IMR-90 (cell line): ENCODE measurements at regions not wholly inside any gene's neighbourhood (a gene's known extent, or its start where the extent isn't known, plus 50 kb on each side); places are given as distances from the start of the nearest gene placed in this dataset.

ENCODE experiments used
- ATAC-seq: fragments of 200-7000 bp; cut with Tn5 transposase; 2 replicates; pipeline ENCODE4 v1.9.1; 2020; ENCODE audit warnings: low read depth, mild to moderate bottlenecking, moderate library complexity
- BruUV-seq: library from RNA; stranded (reverse); fragments of 400-500 nt; replicated peaks from 2 replicates; lab custom pipeline; 2021; lab: Mats Ljungman, UMichigan
- CTCF ChIA-PET: fragments of 300-600 bp; formaldehyde crosslinking; extraction: SDS; loops from one replicate; lab custom pipeline; 2021; ENCODE audit warnings: antibody characterized with exemption; lab: Yijun Ruan, JAX
- POLR2A ChIA-PET: fragments of 300-600 bp; sonication (Branson Sonifier 250); formaldehyde crosslinking; loops from one replicate; lab custom pipeline; 2022; ENCODE audit warnings: antibody characterized with exemption; ENCODE audit not compliant: unreplicated experiment; lab: Charles Lee
- DNase-seq: peaks from one replicate; pipeline ENCODE4 v3.0.0; 2013
- H2AFZ ChIP-seq: replicated peaks from 2 replicates; pipeline ENCODE3; 2013; ENCODE audit warnings: low read length, mild to moderate bottlenecking; ENCODE audit not compliant: poor library complexity
- H2AK5ac ChIP-seq: 2 replicates; pipeline ENCODE4 v1.6.1; 2013; ENCODE audit warnings: low read depth, low read length, inconsistent platforms
- H2AK9ac ChIP-seq: replicated peaks from 2 replicates; pipeline ENCODE3; 2013; ENCODE audit warnings: mild to moderate bottlenecking, low read depth, low read length, moderate library complexity; ENCODE audit not compliant: poor library complexity
- H2BK120ac ChIP-seq: 2 replicates; pipeline ENCODE4 v1.6.1; 2013; ENCODE audit warnings: low read depth, low read length, inconsistent platforms
- H2BK15ac ChIP-seq: 3 replicates; pipeline ENCODE4 v1.6.1; 2013; ENCODE audit warnings: low read depth, low read length, inconsistent platforms
- H2BK20ac ChIP-seq: 2 replicates; pipeline ENCODE4 v1.6.1; 2013; ENCODE audit warnings: low read depth, mild to moderate bottlenecking, inconsistent platforms, low read length, moderate library complexity
- H2BK5ac ChIP-seq: 2 replicates; pipeline ENCODE4 v1.6.1; 2013; ENCODE audit warnings: mild to moderate bottlenecking, low read depth, low read length, inconsistent platforms; ENCODE audit not compliant: poor library complexity, severe bottlenecking
- H3K14ac ChIP-seq: replicated peaks from 2 replicates; pipeline ENCODE4 v1.6.1; 2013; ENCODE audit warnings: low read depth, low read length, inconsistent platforms
- H3K18ac ChIP-seq: 2 replicates; pipeline ENCODE4 v1.6.1; 2013; ENCODE audit warnings: low read depth, low read length, control low read depth
- H3K23ac ChIP-seq: 2 replicates; pipeline ENCODE4 v1.6.1; 2013; ENCODE audit warnings: low read depth, low read length, inconsistent platforms
- H3K27ac ChIP-seq: 2 replicates; pipeline ENCODE4 v1.5.1; 2013; ENCODE audit warnings: mild to moderate bottlenecking, control low read depth, low read length; ENCODE audit not compliant: insufficient read depth
- H3K27me3 ChIP-seq: 2 replicates; pipeline ENCODE4 v1.6.1; 2013; ENCODE audit warnings: low read length; ENCODE audit not compliant: control insufficient read depth, insufficient read depth
- H3K36me3 ChIP-seq: 2 replicates; pipeline ENCODE4 v1.6.1; 2013; ENCODE audit warnings: low read length, mixed read lengths; ENCODE audit not compliant: control insufficient read depth, insufficient read depth
- H3K4ac ChIP-seq: 2 replicates; pipeline ENCODE4 v1.6.1; 2013; ENCODE audit warnings: low read depth, low read length, inconsistent platforms
- H3K4me1 ChIP-seq: 2 replicates; pipeline ENCODE4 v1.6.1; 2013; ENCODE audit warnings: low read length, mixed read lengths; ENCODE audit not compliant: control insufficient read depth, insufficient read depth
- H3K4me2 ChIP-seq: 2 replicates; pipeline ENCODE4 v1.6.1; 2013; ENCODE audit warnings: low read depth, mild to moderate bottlenecking, control low read depth, low read length, moderate library complexity
- H3K4me3 ChIP-seq: 2 replicates; pipeline ENCODE4 v1.5.1; 2013; ENCODE audit warnings: low read depth, mild to moderate bottlenecking, control low read depth, low read length, moderate library complexity; ENCODE audit not compliant: insufficient read depth
- H3K56ac ChIP-seq: 2 replicates; pipeline ENCODE4 v1.6.1; 2013; ENCODE audit warnings: low read length, inconsistent platforms; ENCODE audit not compliant: insufficient read depth; ENCODE audit errors: extremely low read depth
- H3K79me1 ChIP-seq, 2 experiments: 2 replicates each; pipeline ENCODE4 v1.6.1; 2013; ENCODE audit warnings: low read length in 2 of 2, inconsistent platforms in 1 of 2, low read depth in 1 of 2
- H3K9ac ChIP-seq: 2 replicates; pipeline ENCODE4 v1.6.1; 2013; ENCODE audit warnings: low read depth, low read length, control low read depth
- H3K9me1 ChIP-seq: 2 replicates; pipeline ENCODE4 v1.6.1; 2013; ENCODE audit warnings: low read length, inconsistent platforms; ENCODE audit not compliant: insufficient read depth
- H3K9me3 ChIP-seq: 2 replicates; pipeline ENCODE4 v1.6.1; 2013; ENCODE audit warnings: low read length; ENCODE audit not compliant: control insufficient read depth, insufficient read depth
- H4K20me1 ChIP-seq: 2 replicates; pipeline ENCODE4 v1.6.1; 2013; ENCODE audit warnings: low read length, inconsistent platforms; ENCODE audit not compliant: insufficient read depth
- H4K5ac ChIP-seq: 2 replicates; pipeline ENCODE4 v1.6.1; 2013; ENCODE audit warnings: mild to moderate bottlenecking, low read depth, low read length, control low read depth
- H4K8ac ChIP-seq, 2 experiments: 2 replicates each; pipeline ENCODE4 v1.6.1; 2013; ENCODE audit warnings: low read depth in 2 of 2, low read length in 2 of 2, control low read depth in 1 of 2, inconsistent platforms in 1 of 2
- H4K91ac ChIP-seq: 2 replicates; pipeline ENCODE4 v1.6.1; 2013; ENCODE audit warnings: low read depth, low read length, inconsistent platforms; ENCODE audit not compliant: insufficient read depth
- BHLHE40 ChIP-seq: fragments of 150-350 bp; IDR thresholded peaks from 2 replicates; pipeline ENCODE4 v1.6.1; 2016; ENCODE audit warnings: mild to moderate bottlenecking, low read depth, low read length
- CEBPB ChIP-seq: IDR thresholded peaks from 2 replicates; pipeline ENCODE4 v1.6.1; 2012; ENCODE audit warnings: low read depth, low read length, improper control_type of control experiment
- CHD1 ChIP-seq: IDR thresholded peaks from 2 replicates; pipeline ENCODE4 v1.6.1; 2012; ENCODE audit warnings: low read depth, low read length, improper control_type of control experiment
- ELK1 ChIP-seq: fragments of 150-350 bp; IDR thresholded peaks from 2 replicates; pipeline ENCODE4 v1.6.1; 2016; ENCODE audit warnings: low read depth, mild to moderate bottlenecking, low read length, moderate library complexity, borderline replicate concordance
- FOS ChIP-seq: fragments of 150-350 bp; IDR thresholded peaks from 2 replicates; pipeline ENCODE4 v1.6.1; 2016; ENCODE audit warnings: low read depth, low read length
- MAFK ChIP-seq: IDR thresholded peaks from 2 replicates; pipeline ENCODE4 v1.6.1; 2012; ENCODE audit warnings: low read depth, low read length, improper control_type of control experiment
- MAZ ChIP-seq: IDR thresholded peaks from 2 replicates; pipeline ENCODE4 v1.6.1; 2012; ENCODE audit warnings: low read depth, mild to moderate bottlenecking, low read length, improper control_type of control experiment, moderate library complexity, borderline replicate concordance
- MXI1 ChIP-seq: IDR thresholded peaks from 2 replicates; pipeline ENCODE4 v1.6.1; 2012; ENCODE audit warnings: low read depth, mild to moderate bottlenecking, low read length, moderate library complexity, borderline replicate concordance
- NFE2L2 ChIP-seq: fragments of 150-350 bp; IDR thresholded peaks from 2 replicates; pipeline ENCODE4 v1.6.1; 2016; ENCODE audit warnings: low read depth, mild to moderate bottlenecking, low read length
- POLR2A ChIP-seq: IDR thresholded peaks from 2 replicates; pipeline ENCODE4 v1.6.1; 2012; ENCODE audit warnings: mild to moderate bottlenecking, low read depth, low read length
- RAD21 ChIP-seq: IDR thresholded peaks from 2 replicates; pipeline ENCODE4 v1.6.1; 2012; ENCODE audit warnings: low read length, improper control_type of control experiment
- RCOR1 ChIP-seq: IDR thresholded peaks from 2 replicates; pipeline ENCODE4 v1.6.1; 2012; ENCODE audit warnings: mild to moderate bottlenecking, low read length, improper control_type of control experiment; ENCODE audit not compliant: insufficient replicate concordance
- RFX5 ChIP-seq: IDR thresholded peaks from 2 replicates; pipeline ENCODE4 v1.8.0; 2012; ENCODE audit warnings: low read depth, mild to moderate bottlenecking, low read length, moderate library complexity
- SMC3 ChIP-seq: fragments of 150-350 bp; IDR thresholded peaks from 2 replicates; pipeline ENCODE4 v1.6.1; 2016; ENCODE audit warnings: low read depth, mild to moderate bottlenecking, antibody characterized with exemption, low read length, moderate library complexity
- USF2 ChIP-seq: fragments of 150-350 bp; IDR thresholded peaks from 2 replicates; pipeline ENCODE4 v1.6.1; 2017; ENCODE audit warnings: mild to moderate bottlenecking, antibody characterized with exemption, low read length, low read depth
- WGBS, 2 experiments: methylation state at CpG; one replicate each; pipeline versions ENCODE4 v1.1.5 to v1.1.7; 2013; ENCODE audit warnings: missing lambda C conversion rate in 2 of 2; ENCODE audit not compliant: insufficient read length in 1 of 2; ENCODE audit errors: extremely low coverage in 2 of 2; 5-methylcytosine and 5-hydroxymethylcytosine counted together
- dilution Hi-C: fragments of 300-500 bp; cut with HindIII; formaldehyde crosslinking; loops from one replicate; pipeline ENCODE4 v1.14.3; 2018; ENCODE audit warnings: low sequenced_read_pairs; ENCODE audit not compliant: unreplicated experiment
- in situ Hi-C: fragments of 300-500 bp; cut with MboI; formaldehyde crosslinking; loops from 3 replicates; pipeline ENCODE4 v1.14.3; 2019; ENCODE audit warnings: low sequenced_read_pairs, inconsistent platforms, mixed read lengths
- intact Hi-C: fragments of 100-400 bp; cut with micrococcal nuclease; formaldehyde crosslinking; loops from 2 replicates; pipeline ENCODE4 v1.10.0; 2022
- TF ChIP-seq, protein P1 (sequence below): conservative IDR thresholded peaks from 2 replicates; pipeline ENCODE4 v1.5.1; 2012; ENCODE audit warnings: mild to moderate bottlenecking, low read depth, low read length, improper control_type of control experiment

DNA sequence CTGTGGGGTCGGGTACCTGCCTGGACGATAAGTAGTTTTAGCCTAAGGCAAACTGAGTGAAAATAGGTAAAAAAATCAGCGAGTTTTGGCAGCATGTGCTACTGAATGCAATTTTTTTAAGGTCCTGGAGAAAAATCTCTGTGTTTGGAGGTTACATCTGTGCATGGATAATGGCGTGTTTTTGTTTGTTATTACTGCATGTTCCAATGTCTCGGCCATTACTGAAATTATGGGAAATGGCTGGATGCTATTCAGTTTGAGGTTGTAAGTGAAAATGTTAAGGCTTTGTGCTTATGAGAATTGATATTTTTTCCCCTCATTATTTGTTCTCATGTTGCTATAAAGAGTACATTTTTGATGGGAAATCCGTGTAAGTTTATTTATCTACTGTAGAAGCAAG lies 441.7 kb downstream of the PRDM2 start:
- Histone ChIP-seq H2AK9ac (no peak overlapping the region), H3K9me1 (no peaks in the 10 kb centered on the region), H3K4me2 (no peak overlapping the region), H2AK5ac (no peak overlapping the region), H3K36me3 (no peaks in the 10 kb centered on the region), H2BK15ac (no peak overlapping the region), H3K14ac (no peak overlapping the region), H3K4me3 (no peak overlapping the region), H4K5ac (no peak overlapping the region), H4K8ac (no peak overlapping the region), H3K9me3 (peaks cover 20% of the 10 kb centered on the region), H4K20me1 (no peaks in the 10 kb centered on the region), H3K9ac (no peak overlapping the region), H2BK5ac (no peak overlapping the region), H3K27me3 (no peaks in the 10 kb centered on the region), H3K27ac (no peak overlapping the region), H3K56ac (no peak overlapping the region), H3K18ac (no peak overlapping the region), H3K23ac (no peak overlapping the region), H2BK120ac (no peak overlapping the region), H2BK20ac (no peak overlapping the region), H3K4me1 (no peaks in the 10 kb centered on the region), H3K79me1 (no peaks in the 10 kb centered on the region), H2AFZ (no peak overlapping the region), H3K4ac (no peak overlapping the region), H4K91ac (no peak overlapping the region)
- ChIA-PET POLR2A (no interaction called here), CTCF (no interaction called here)
- TF ChIP-seq MAFK = no peak
- no peak for TF ChIP-seq MAZ
- no peak for TF ChIP-seq SMC3
- TF ChIP-seq MXI1 = no peak
- no peak for TF ChIP-seq RCOR1
- no peak for TF ChIP-seq RFX5
- no peak for TF ChIP-seq CEBPB
- no peak for TF ChIP-seq POLR2A
- TF ChIP-seq CHD1 = no peak
- no peak for TF ChIP-seq FOS
- no peak for TF ChIP-seq NFE2L2
- TF ChIP-seq ELK1 = no peak
- TF ChIP-seq RAD21 = no peak
- TF ChIP-seq USF2 = no peak
- TF ChIP-seq BHLHE40 = no peak
- TF ChIP-seq, protein P1, sequence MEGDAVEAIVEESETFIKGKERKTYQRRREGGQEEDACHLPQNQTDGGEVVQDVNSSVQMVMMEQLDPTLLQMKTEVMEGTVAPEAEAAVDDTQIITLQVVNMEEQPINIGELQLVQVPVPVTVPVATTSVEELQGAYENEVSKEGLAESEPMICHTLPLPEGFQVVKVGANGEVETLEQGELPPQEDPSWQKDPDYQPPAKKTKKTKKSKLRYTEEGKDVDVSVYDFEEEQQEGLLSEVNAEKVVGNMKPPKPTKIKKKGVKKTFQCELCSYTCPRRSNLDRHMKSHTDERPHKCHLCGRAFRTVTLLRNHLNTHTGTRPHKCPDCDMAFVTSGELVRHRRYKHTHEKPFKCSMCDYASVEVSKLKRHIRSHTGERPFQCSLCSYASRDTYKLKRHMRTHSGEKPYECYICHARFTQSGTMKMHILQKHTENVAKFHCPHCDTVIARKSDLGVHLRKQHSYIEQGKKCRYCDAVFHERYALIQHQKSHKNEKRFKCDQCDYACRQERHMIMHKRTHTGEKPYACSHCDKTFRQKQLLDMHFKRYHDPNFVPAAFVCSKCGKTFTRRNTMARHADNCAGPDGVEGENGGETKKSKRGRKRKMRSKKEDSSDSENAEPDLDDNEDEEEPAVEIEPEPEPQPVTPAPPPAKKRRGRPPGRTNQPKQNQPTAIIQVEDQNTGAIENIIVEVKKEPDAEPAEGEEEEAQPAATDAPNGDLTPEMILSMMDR = no peak
- dilution Hi-C loops = no loop called here
- ATAC-seq = no peak
- no TSS peak for BruUV-seq
- DNase-seq = no peak
- WGBS, 2 experiments = 43% methylated on average over 2 of the region's 6 CpGs; no CpG with 5 or more reads in 1 of the 2 experiments
- in situ Hi-C loops = no loop called here
- intact Hi-C loops = no loop called here
